T-helper 1 cell treated with Interleukin-12 subunit alpha and Interleukin-12 subunit beta and Interleukin-4 antibody, amounts not matched to agents 30 ng/mL and 1 ng/mL, for 36 hours (primary cell): ENCODE measurements at regions not wholly inside any gene's neighbourhood (a gene's known extent, or its start where the extent isn't known, plus 50 kb on each side); places are given as distances from the start of the nearest gene placed in this dataset.
"Not testable (repeated sequence)": the region's sequence is repeated elsewhere in the genome, so short reads cannot be mapped to it uniquely, and the experiment has no call there.

Source experiments
- intact Hi-C: fragments of 100-400 bp; cut with micrococcal nuclease; formaldehyde crosslinking; loops from one replicate; pipeline ENCODE4 v1.15.1; 2024

DNA sequence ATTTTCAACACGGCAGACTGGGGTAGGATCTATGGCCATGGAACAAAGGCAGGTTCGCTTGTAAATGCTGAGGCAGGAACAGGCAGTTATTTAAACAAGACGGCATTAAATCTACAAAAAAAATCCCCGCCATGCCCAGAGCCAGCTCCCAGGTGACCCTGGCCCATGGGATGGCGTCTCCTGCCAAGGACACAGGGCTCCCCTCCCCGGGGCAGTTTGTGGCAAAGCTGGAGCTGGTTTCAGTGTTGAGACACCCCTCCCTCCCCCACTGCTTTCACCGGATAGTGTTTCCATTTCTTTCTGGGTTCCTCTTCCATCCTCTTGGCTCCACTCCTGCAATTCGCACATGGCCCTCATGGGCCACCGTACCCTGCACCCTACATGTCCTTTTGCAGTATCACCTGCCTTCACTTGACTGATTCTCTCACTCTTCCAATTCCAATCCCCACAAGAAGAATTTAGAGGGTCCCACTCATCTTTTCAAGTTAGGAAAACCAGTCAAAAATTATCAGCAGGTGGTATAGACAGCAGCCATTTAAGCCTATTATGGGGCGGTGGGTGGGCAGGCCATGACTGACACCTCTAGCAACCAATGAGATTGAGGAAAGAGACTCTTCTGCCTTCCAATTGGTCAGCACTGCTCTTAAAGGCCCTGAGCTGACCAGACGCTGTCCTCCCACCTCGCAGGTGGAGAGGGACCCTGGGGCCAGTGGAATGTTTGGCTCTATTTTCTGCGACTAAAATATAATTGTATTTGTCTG is 52.0 kb downstream of the OLIG1 start:
- intact Hi-C loops: no loop called here

DNA sequence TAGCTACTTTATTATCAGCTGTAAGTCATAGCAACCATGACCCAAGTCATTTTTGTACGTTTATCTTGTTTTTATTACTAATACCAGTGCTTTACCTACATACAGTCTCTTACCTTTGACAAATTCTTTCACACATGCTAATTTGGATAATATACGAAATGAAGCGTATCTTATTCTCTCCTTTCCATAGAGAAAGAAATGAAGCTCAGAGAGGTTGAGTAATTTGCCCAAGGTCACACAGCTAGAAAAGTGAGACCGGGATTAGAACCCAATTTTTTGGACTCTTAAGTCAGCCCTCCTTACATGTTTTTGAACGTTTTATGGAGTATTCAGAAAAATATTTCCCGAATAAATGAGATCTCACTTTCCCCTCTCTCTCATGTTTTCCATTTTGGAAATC is 52.6 kb downstream of the OLIG1 start:
- intact Hi-C loops: no loop called here

DNA sequence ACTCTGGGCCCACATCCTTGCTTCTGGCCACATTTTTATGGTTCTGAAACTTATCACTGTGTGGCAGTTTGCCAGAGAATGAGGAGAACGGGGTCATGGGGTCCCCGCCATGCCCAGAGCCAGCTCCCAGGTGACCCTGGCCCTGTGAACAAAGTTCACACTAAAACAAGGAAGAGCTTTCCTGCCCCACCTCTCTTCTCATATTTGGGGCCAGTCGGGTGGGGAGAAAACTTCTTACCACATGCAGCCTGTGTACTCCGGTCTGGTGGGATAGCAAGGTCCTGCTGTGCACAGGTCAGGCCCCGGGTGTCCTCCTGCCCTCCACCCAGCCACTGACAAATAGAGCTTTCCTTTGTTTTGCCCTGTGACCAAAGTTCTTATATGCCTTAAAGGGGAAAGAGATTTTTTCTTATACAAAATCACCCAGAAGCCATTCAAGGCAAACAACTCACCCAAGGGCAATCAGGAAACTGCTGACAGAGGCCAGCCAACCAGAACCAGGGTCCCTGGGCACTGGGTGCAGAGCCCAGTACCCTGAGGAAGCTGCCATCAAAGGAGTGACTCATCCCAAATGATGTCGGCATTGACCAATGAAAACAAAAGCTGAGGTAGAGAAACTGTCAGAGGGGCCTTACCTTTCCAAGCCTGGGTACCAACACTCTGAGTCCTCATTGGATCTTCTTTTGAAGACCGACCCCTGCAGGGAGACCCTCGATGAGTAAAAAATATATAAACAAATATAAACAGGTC is 53.6 kb downstream of the OLIG1 start:
- intact Hi-C loops: no loop called here

DNA sequence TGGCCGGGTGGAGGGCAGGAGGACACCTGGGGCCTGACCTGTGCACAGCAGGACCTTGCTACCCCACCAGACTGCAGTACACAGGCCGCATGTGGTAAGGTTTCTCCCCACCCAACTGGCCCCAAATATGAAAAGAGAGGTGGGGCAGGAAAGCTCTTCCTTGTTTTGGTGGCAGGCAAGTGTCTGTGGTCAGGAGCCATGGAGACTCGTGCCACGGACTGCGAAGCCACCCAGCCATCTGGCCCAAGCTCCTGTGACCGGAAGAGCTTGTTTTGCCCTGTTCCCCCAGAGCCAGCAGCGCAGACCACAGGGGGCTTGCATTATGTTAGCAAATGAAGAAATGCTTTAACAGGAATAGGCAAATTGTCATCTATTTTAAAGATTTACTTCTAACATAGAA is 54.9 kb downstream of the OLIG1 start:
- intact Hi-C loops: no loop called here

DNA sequence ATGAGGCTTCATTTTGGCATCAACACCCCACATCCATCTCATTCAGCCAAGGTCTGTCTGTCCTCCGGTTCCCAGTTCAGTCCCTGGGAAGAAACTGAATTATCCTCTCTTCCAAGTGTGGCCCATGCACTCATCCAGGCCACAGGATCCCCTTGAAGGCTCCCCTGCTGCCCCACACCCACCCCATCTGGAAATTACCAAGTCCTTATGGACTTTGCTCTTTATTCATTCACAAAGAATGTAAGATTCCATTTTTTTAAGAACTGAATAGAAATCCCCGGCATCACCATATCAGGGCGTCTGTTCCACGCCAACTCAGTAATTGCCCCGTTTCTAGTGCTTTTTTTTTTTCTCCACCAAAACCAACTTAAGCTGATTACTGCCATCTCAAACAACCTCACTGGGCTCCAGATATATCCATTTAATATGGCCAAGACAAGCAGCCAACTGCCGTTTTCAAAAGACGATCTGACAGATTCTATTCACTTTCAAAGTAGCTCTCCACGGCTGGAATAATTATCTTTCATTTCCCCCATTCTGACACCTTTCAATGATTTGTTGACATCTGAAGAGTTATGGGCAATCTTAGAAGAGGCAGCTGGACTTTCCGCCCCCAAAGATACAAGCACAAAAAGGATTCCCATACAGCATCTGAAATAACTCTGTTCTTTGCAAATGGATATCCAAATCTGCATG is 55.9 kb downstream of the OLIG1 start:
- intact Hi-C loops: no loop called here

DNA sequence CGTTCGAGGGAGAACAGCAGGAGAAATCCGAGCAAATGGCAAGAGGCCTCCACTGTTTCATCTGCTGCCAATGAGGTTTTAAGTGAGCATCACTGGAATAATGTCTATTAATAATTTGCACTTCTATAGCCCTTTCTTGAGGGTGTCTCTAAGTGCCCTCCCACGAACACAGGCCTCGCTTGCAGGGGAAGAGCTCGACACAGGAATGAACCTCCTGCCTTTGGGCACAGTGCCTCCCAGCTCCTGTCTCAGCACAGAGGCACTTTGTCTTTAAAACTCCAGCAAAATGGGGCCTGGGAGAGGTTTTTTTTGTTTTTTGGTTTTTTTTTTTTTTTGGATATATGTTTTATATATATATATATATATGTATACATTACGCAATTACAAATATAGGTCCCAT is 56.6 kb downstream of the OLIG1 start:
- intact Hi-C loops: no loop called here

DNA sequence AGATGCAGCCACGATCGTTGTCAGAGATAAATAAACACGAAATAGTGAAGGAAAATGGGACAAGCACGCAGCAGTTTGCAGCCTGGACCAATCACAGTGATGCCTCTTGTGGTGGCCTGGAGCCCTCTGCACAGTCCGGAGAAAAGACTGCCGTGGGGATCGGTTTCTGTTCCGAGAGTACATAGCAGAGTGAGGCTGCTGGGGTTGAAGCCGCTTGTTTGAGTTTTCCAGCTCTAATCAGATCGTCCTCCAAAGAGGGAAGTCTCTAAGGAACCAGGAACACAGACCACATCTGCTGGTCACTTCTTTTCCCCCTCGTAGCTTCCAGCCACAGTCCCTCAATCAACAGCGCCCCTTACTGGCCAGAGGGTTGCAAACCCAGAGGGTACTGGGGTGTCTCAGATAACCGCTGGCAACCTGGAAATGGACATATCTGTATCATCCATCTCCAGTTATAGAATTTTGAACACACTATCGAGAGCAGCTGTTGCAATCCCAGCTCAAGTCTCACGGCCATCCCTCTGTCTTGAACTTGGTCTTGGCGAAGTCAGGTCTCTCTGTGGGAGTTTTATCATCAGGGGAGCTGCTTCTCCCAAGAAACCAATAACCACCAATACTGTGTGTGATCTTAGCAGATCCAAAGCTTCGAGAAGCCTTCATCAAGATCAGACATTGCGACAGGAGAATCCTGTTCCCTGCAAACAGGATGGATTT is 57.4 kb downstream of the OLIG1 start:
- intact Hi-C loops: loop anchor here (1.0 kb wide), 2 partner anchors 187 to 295 kb away; no protein-coding TSS in a partner anchor

DNA sequence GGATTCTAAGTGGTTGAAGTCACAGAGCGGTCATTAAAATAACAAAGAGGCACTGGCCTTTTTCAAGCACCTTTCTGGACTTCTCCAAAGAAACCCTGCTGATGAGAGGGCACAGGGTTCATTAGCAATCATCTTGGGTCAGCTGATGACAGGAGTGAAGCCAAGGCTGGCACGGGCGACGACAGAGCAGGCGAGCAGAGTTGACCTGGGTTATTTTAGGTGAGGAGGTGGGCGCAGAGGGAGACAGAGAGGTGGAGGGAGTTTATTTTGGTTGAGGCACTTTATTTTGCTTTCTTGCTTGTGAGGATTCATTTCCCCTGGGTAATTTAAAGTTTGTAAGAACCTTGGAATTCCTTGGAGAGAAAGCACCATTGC is 57.9 kb downstream of the OLIG1 start:
- intact Hi-C loops: loop anchor here (1.0 kb wide), 2 partner anchors 188 to 296 kb away; no protein-coding TSS in a partner anchor

DNA sequence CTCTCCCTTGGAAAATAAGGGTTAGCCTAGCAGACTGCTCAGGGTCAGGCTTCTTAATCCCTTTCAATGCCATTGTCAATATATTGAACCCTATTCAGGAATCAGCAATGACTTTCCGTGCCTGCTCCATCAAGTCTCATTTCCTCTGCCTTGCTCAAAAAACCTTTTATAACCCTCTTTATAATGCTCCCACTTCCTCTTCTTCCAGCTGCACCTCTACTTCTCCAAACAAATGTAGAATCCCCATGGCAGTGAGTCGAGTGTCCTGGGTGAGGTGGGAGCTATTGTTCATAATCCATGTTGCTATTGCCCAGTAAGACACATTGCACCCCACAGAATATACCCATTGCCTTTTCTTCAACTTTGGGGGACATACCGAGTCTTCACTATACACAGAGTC is 58.6 kb downstream of the OLIG1 start:
- intact Hi-C loops: no loop called here

DNA sequence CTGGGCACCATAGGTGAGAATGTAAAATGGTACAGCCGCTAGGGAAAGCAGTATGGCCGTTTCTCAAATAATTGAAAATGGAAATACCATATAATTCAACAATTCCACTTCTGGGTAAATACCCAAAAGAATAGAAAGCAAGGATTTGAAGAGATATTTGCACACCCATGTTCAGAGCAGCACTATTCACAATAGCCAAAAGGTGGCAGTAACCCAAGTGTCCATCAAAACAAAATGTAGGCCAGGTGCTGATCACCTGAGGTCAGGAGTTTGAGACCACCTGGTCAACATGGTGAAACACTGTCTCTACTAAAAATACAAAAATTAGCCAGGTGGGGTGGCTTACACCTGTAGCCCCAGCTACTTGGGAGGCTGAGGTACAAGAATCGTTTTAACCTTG is 62.1 kb downstream of the OLIG1 start:
- intact Hi-C loops: loop anchor here (1.0 kb wide), 1 partner anchor 64 kb away; no protein-coding TSS in a partner anchor

DNA sequence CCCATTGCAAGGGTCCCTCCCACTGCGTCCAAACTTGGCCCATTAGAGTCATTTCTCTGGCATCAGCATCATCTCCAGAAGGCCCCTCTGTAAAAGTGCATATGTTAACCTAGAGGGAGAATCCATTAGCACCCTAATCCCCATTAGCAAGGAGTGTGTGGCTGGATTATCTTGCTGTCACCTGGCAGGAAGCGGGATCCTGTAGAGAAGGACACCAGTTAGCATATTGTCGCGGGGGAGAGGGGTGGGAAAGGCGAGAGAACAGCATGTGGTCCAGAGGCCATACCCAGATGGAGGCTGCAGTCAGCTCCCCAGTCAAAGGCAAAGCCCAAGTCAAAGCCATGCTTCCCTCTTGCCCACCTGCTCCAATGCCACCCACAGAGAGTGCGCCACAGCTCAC is 64.0 kb downstream of the OLIG1 start:
- intact Hi-C loops: no loop called here

DNA sequence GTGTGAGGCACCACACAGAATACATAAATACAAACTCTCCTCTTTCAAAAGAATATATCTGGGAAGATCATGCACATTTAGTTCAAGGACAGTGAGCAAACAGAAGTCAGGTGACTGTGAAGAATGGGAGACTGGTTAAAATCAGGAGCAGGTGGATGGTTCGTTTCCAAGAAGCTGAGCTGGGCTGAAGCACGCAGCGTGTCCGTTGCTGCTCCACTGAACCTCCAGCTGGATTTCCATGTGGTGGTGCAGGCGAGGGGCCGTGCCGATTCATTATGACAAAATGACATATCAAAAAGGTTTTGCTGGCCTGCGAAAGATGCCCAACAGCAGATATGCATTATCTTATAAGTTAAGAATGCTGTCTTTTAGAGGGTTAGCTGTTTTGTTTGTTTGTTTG is 66.0 kb downstream of the OLIG1 start:
- intact Hi-C loops: no loop called here

DNA sequence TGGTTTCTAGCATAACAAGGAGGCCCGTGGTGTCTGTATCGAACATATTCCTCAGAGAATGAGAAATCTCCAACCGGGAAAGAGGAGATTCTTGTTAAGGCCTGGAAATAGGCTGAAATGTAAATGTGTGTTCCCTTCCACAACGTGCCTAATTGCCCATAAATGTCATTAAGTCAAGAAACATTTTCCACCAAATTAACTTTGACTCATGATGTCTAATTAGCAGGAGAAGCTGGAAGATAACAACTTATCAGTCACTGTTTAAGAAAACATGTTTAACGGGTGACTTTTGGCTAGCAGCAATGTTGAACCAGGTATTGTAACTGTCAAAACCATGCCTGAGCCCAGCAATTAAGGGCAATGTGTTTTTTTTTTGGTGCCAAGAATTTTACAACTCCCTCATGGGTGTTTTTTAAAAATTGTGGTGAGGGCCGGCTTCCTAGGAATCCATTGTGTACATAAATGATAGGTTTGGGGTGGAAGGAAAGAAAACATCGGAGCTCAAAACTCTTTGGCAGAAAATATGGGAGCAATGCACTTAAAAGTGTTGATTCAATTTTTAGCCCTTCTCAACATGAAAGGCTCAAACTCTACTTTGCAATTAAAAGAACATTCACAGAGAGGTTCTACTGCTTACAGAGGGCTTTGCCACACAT is 67.0 kb downstream of the OLIG1 start:
- intact Hi-C loops: no loop called here

DNA sequence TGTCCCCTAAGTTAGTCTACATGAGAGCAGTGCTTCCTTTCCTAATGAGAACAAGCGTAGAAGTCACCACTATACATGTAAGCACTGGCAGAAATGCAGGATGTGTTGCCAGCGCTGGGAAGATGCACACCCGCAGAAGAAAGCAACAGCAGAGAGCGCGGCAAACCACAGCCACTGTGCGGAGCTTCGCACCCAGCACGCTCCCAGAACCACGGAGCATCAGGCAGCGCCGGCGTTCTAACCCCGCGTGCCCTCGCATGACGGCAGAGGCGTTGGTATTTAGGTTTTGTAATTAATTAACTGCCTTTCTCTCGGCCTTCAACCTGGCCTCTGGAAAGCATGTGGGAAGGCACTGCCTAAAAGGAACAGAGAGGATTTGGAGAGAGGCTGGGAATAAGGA is 69.1 kb downstream of the OLIG1 start:
- intact Hi-C loops: no loop called here

DNA sequence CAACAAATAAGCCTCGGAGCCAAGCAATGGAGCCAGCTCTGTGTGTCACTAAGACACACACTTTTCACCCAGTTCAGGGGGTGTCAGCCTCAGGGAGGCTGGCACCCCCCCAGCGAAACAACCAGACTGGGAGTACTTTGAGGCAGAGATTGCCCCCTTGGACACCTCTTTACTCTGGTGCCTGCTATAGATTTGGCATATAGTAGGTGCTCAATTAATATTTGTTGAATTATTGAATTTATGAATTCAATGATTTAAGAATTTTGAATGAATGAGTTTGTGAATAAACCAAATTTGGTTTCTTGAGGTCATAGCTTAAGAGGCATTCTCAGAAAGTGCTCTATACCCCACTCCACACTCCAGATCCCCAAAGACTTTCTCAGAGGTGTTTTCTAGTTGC is 70.3 kb downstream of the OLIG1 start:
- intact Hi-C loops: no loop called here

DNA sequence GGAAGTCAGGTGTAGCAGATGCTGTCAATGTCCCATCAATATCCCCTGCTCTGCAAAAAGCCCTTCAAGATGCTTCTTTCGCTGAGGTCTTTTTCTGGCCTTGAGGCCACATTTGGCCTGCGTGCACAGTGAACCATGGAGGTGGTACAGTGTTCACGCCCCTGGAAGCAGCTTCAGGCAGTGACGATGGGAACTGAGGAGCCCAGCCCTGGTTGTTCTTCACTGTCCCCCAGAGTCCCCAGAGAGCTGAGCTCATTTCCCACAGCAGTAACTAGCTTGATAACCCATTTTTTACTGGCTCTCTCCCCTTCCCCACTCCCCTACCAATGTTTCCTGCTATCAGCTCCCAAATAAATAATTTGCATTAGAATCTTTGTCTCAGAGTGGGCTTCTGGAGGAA is 76.5 kb downstream of the OLIG1 start:
- intact Hi-C loops: no loop called here

DNA sequence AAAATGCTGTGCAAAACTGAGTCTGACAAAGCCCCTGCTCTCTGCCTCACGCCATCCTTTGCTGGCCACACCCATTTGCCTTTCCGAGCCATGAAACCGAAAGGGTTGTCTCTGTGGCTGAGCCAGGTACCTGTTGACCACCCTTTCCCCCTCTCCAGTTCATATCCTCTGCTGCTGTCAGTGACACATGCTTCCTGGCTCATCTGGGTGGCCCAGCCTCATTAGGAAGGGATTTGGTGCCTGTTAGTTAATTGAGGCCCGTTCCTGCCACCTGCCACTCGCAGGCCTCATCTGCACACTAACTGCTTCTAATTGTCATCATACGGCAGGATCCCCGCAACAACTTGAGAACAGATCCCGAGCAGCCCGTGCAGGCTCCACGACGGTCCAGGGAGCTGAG is 79.2 kb downstream of the OLIG1 start:
- intact Hi-C loops: no loop called here

DNA sequence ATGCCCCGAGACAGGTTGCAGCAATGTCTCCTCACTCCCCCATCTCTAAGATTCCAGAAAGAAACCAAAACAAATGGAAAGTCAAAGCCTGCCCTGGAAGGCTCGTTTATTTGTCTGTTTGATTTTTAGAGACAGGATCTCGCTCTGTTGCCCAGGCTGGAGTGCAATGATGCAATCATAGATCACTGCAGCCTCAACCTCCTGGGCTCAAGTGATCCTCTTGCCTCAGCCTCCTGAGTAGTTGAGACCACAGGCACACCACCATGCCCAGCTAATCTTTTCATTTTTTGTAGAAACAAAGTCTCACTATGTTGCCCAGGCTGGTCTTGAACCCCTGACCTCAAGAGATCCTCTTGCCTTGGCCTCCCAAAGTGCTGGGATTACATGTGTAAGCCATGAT is 78.8 kb upstream of the IFNAR2 start:
- intact Hi-C loops: not testable (repeated sequence)

DNA sequence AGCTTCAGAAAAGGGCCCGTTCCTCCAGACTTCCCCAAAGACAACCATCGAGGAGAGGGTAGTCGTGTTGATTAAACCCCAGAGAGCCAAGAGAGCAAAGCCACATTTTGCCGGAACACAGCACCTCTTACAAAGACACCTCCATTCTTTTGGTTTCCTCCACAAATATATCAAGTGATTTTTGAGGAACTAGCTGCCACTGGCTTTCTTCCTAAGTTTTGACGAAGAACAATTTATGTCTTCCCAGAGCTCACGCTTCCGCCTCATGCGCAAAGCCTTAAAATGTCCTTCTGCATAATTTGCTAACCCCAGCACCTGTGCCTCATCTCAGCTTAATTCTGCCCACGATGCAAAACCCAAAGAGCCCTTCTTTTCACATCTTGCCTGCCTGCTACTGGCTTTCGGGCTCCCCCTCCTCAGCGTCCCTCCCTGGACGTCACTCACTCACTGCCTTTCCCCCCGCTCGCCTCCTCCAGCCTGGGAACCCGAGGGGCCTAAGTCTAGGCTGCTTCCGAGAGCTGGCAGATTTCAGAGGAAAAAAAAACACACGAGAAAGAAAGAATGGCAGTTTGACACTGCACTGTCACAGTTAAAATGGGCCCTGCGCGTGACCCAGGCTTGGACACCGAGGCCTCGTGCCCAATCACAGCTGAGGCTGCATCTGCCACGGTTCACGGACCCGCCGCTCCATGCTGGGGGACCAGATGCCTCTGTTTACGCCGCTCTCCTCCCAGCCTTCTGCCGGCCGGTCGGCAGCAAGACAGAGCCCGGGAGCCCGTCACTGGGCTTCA is 77.6 kb upstream of the IFNAR2 start:
- intact Hi-C loops: no loop called here

DNA sequence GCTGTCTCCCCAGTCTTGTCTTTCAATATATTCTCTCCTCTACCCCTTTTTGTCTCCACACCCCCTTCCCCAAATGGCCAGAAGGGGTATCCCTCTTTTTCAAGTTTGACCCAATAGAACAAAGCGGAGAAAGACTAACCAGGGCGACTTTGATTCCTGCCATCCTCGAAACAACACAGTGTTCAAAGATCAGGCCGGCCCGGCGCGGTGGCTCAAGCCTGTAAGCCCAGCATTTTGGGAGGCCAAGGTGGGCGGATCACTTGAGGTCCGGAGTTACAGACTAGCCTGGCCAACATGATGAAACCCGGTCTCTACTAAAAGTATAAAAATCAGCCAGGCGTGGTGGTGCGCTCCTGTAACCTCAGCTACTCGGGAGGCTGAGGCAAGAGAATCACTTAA is 77.0 kb upstream of the IFNAR2 start:
- intact Hi-C loops: no loop called here
